HEK293 (cell line): ENCODE measurements at regions not wholly inside any gene's neighbourhood (a gene's known extent, or its start where the extent isn't known, plus 50 kb on each side); places are given as distances from the start of the nearest gene placed in this dataset.

ENCODE experiments used
- CTCF ChIA-PET: fragments of 350-600 bp; formaldehyde crosslinking; extraction: SDS; loops from one replicate; lab custom pipeline; 2021; ENCODE audit warnings: antibody characterized with exemption; lab: Yijun Ruan, JAX
- POLR2A ChIA-PET: fragments of 300-600 bp; formaldehyde crosslinking; extraction: SDS; loops from one replicate; lab custom pipeline; 2020; ENCODE audit warnings: antibody characterized with exemption, inconsistent platforms; lab: Yijun Ruan, JAX
- H3K27ac ChIP-seq: fragments of 200-500 bp; sonication (Bioruptor generic); 2 replicates; pipeline ENCODE4 v1.5.1; 2014; ENCODE audit warnings: low read depth, low read length, control low read depth, inconsistent platforms; ENCODE audit errors: extremely low read depth
- H3K36me3 ChIP-seq, 2 experiments: fragments of 200-500 bp in 1 of 2; sonication (Bioruptor generic) in 1 of 2; 1 replicate in 1 of 2; 2 replicates in 1 of 2; pipeline ENCODE4 v1.5.1; 2014 to 2017; ENCODE audit warnings: inconsistent platforms in 2 of 2, low read length in 2 of 2; ENCODE audit not compliant: control insufficient read depth in 2 of 2, insufficient read depth in 1 of 2
- H3K4me1 ChIP-seq: fragments of 200-500 bp; sonication (Bioruptor generic); 2 replicates; pipeline ENCODE4 v1.5.1; 2014; ENCODE audit warnings: mild to moderate bottlenecking, low read length, inconsistent platforms; ENCODE audit not compliant: control insufficient read depth, insufficient read depth
- H3K4me3 ChIP-seq: 2 replicates; pipeline ENCODE4 v1.5.1; 2011; ENCODE audit warnings: low read depth, mild to moderate bottlenecking, control low read depth, low read length, moderate library complexity
- H3K9me3 ChIP-seq: fragments of 200-500 bp; sonication (Bioruptor generic); 2 replicates; pipeline ENCODE4 v1.5.1; 2014; ENCODE audit warnings: low read depth, low read length, inconsistent platforms; ENCODE audit not compliant: control insufficient read depth, insufficient read depth
- GLI2 ChIP-seq: fragments of 450-650 bp; formaldehyde crosslinking; IDR thresholded peaks from 2 replicates; pipeline ENCODE4; 2017; ENCODE audit warnings: missing biosample characterization, missing genetic modification characterization, low read depth, borderline replicate concordance
- GLIS2 ChIP-seq: fragments of 450-650 bp; formaldehyde crosslinking; IDR thresholded peaks from 2 replicates; pipeline ENCODE4 v1.5.1; 2016; ENCODE audit warnings: missing biosample characterization, missing genetic modification characterization
- HOXC10 ChIP-seq: sonication (generic); formaldehyde crosslinking; IDR thresholded peaks from 2 replicates; pipeline ENCODE4 v1.8.1; 2023; ENCODE audit warnings: mild to moderate bottlenecking, missing genetic modification reagents
- OVOL3 ChIP-seq: fragments of 450-650 bp; formaldehyde crosslinking; IDR thresholded peaks from 2 replicates; pipeline ENCODE4 v1.5.1; 2016; ENCODE audit warnings: missing biosample characterization, missing genetic modification characterization
- REPIN1 ChIP-seq: fragments of 450-650 bp; formaldehyde crosslinking; IDR thresholded peaks from 2 replicates; pipeline ENCODE4 v1.5.1; 2017; ENCODE audit warnings: missing biosample characterization, missing genetic modification characterization, low read depth
- ZBTB48 ChIP-seq: fragments of 450-650 bp; formaldehyde crosslinking; IDR thresholded peaks from 2 replicates; pipeline ENCODE4 v1.5.1; 2016; ENCODE audit warnings: missing biosample characterization, missing genetic modification characterization
- ZFP37 ChIP-seq: fragments of 450-650 bp; formaldehyde crosslinking; IDR thresholded peaks from 2 replicates; pipeline ENCODE4 v1.5.1; 2016; ENCODE audit warnings: missing biosample characterization, missing genetic modification characterization
- ZNF133 ChIP-seq: fragments of 450-650 bp; formaldehyde crosslinking; IDR thresholded peaks from 2 replicates; pipeline ENCODE4 v1.5.1; 2016; ENCODE audit warnings: missing biosample characterization, missing genetic modification characterization
- ZNF184 ChIP-seq: fragments of 450-650 bp; IDR thresholded peaks from 2 replicates; pipeline ENCODE4 v1.5.1; 2018; ENCODE audit warnings: missing biosample characterization, mild to moderate bottlenecking, missing genetic modification characterization
- ZNF214 ChIP-seq: fragments of 450-650 bp; formaldehyde crosslinking; IDR thresholded peaks from 2 replicates; pipeline ENCODE4 v1.5.1; 2017; ENCODE audit warnings: missing biosample characterization, mild to moderate bottlenecking, missing genetic modification characterization, borderline replicate concordance
- ZNF248 ChIP-seq: fragments of 450-650 bp; formaldehyde crosslinking; IDR thresholded peaks from 2 replicates; pipeline ENCODE4 v1.5.1; 2017; ENCODE audit warnings: missing biosample characterization, missing genetic modification characterization
- ZNF473 ChIP-seq: fragments of 450-650 bp; formaldehyde crosslinking; IDR thresholded peaks from 2 replicates; pipeline ENCODE4 v1.5.1; 2017; ENCODE audit warnings: missing biosample characterization, missing genetic modification characterization
- ZNF621 ChIP-seq: fragments of 450-650 bp; formaldehyde crosslinking; IDR thresholded peaks from 2 replicates; pipeline ENCODE4 v1.5.1; 2017; ENCODE audit warnings: missing biosample characterization, missing genetic modification characterization
- ZNF701 ChIP-seq: fragments of 450-650 bp; formaldehyde crosslinking; IDR thresholded peaks from 2 replicates; pipeline ENCODE4 v1.5.1; 2016; ENCODE audit warnings: missing biosample characterization, missing genetic modification characterization
- ZNF777 ChIP-seq: fragments of 450-650 bp; formaldehyde crosslinking; IDR thresholded peaks from 2 replicates; pipeline ENCODE4 v1.5.1; 2017; ENCODE audit warnings: missing biosample characterization, missing genetic modification characterization, borderline replicate concordance
- TF ChIP-seq, protein P1 (sequence below): fragments of 450-650 bp; formaldehyde crosslinking; IDR thresholded peaks from 2 replicates; pipeline ENCODE4 v1.5.1; 2017; ENCODE audit warnings: missing biosample characterization, missing genetic modification characterization
- TF ChIP-seq, protein P2 (sequence below): fragments of 450-650 bp; formaldehyde crosslinking; IDR thresholded peaks from 2 replicates; pipeline ENCODE4 v1.5.1; 2016; ENCODE audit warnings: missing biosample characterization, missing genetic modification characterization
- TF ChIP-seq, protein P3 (sequence below): fragments of 450-650 bp; formaldehyde crosslinking; IDR thresholded peaks from 2 replicates; pipeline ENCODE4 v1.5.1; 2016; ENCODE audit warnings: missing biosample characterization, missing genetic modification characterization
- TF ChIP-seq, protein P4 (sequence below): fragments of 450-650 bp; formaldehyde crosslinking; IDR thresholded peaks from 2 replicates; pipeline ENCODE4 v1.5.1; 2016; ENCODE audit warnings: missing biosample characterization, missing genetic modification characterization

DNA sequence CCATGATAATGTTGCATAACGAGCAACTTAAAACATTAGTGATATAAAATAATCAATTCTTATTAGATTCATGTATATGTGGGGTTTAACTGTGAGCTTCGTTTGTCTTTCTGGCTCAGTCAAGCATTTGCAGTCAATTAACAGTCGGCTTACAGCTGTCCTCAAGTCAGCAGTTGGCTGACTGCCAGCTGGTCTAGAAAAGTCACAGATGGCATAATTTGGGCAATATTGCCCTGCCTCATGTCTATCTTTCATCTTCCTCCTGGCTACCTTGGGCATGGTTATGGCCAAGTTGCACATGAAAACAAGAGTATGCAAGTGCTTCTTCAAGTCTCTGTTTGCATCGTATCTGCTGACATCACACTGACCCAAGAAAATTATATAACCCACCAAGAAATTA lies 186.1 kb upstream of the ZWINT start (continued):
- TF ChIP-seq ZNF214: no peak

DNA sequence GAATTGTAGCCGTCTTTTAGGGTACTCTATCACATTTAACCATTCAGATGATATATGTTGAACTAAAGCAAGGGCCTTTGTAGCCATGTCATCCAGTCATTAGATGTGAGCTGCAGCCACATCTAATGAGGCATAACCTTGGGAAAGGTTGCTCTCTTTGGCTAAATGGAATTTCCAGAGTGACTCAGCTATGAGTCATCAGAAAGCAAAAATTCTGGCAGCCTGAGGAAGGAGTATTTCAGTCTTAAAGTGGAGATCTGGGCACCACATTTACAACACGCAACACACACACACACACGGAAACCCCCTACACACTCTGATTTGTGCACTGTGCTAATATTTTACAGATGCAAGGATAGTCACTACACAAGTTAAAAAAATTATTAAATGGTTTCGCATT lies 176.9 kb upstream of the ZWINT start:
- TF ChIP-seq REPIN1 (tag by site-specific recombination) (no peak), ZNF248 (no peak), GLIS2 (tag by site-specific recombination) (no peak)
- TF ChIP-seq, protein P1, sequence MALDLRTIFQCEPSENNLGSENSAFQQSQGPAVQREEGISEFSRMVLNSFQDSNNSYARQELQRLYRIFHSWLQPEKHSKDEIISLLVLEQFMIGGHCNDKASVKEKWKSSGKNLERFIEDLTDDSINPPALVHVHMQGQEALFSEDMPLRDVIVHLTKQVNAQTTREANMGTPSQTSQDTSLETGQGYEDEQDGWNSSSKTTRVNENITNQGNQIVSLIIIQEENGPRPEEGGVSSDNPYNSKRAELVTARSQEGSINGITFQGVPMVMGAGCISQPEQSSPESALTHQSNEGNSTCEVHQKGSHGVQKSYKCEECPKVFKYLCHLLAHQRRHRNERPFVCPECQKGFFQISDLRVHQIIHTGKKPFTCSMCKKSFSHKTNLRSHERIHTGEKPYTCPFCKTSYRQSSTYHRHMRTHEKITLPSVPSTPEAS: no peak
- POLR2A ChIA-PET: no interaction called here

DNA sequence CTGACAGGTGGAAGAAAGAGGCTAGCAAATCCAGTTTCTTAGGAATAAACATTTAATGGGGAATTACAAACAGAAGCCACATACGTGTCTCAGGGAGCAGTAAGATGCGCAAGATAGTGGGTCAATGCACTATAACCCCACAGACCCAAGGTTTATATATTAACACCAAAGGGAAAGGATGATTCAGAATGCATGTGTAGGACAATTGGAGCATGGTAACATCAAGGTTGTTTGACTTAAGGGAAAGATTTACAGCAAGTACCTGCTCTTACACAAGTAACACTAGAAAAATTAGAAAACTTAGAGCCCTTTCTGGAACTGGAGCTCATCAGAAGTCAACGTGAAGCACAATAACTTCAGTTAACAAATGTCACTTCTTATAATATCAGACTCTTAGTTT lies 161.1 kb upstream of the ZWINT start:
- Histone ChIP-seq H3K9me3 (no peaks in the 10 kb centered on the region), H3K36me3 (no peaks in the 10 kb centered on the region), H3K4me3 (no peak overlapping the region), H3K4me1 (no peaks in the 10 kb centered on the region), H3K27ac (no peak overlapping the region)
- no peak for TF ChIP-seq ZNF701 (tag by site-specific recombination)
- TF ChIP-seq, protein P2, sequence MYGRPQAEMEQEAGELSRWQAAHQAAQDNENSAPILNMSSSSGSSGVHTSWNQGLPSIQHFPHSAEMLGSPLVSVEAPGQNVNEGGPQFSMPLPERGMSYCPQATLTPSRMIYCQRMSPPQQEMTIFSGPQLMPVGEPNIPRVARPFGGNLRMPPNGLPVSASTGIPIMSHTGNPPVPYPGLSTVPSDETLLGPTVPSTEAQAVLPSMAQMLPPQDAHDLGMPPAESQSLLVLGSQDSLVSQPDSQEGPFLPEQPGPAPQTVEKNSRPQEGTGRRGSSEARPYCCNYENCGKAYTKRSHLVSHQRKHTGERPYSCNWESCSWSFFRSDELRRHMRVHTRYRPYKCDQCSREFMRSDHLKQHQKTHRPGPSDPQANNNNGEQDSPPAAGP (tag by site-specific recombination): no peak
- no peak for TF ChIP-seq ZNF473 (tag by site-specific recombination)
- TF ChIP-seq, protein P3, sequence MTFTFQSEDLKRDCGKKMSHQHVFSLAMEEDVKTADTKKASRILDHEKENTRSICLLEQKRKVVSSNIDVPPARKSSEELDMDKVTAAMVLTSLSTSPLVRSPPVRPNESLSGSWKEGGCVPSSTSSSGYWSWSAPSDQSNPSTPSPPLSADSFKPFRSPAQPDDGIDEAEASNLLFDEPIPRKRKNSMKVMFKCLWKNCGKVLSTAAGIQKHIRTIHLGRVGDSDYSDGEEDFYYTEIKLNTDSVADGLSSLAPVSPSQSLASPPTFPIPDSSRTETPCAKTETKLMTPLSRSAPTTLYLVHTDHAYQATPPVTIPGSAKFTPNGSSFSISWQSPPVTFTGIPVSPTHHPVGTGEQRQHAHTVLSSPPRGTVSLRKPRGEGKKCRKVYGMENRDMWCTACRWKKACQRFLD: no peak
- no peak for TF ChIP-seq OVOL3 (tag by site-specific recombination)
- TF ChIP-seq ZFP37: no peak
- TF ChIP-seq, protein P4, sequence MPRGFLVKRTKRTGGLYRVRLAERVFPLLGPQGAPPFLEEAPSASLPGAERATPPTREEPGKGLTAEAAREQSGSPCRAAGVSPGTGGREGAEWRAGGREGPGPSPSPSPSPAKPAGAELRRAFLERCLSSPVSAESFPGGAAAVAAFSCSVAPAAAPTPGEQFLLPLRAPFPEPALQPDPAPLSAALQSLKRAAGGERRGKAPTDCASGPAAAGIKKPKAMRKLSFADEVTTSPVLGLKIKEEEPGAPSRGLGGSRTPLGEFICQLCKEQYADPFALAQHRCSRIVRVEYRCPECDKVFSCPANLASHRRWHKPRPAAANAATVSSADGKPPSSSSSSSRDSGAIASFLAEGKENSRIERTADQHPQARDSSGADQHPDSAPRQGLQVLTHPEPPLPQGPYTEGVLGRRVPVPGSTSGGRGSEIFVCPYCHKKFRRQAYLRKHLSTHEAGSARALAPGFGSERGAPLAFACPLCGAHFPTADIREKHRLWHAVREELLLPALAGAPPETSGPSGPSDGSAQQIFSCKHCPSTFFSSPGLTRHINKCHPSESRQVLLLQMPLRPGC (tag by site-specific recombination): no peak
- TF ChIP-seq ZNF184: no peak
- TF ChIP-seq ZBTB48 (tag by site-specific recombination): no peak
- no peak for TF ChIP-seq HOXC10 (CRISPR knock-in tag)
- no peak for TF ChIP-seq ZNF133
- no peak for TF ChIP-seq ZNF621 (tag by site-specific recombination)
- no peak for TF ChIP-seq ZNF777 (tag by site-specific recombination)
- TF ChIP-seq, all 188 proteins: peak for 0
- ChIA-PET CTCF (no interaction called here), POLR2A (no interaction called here)

More for the DNA sequence above, 176.9 kb upstream of the ZWINT start:
- Histone ChIP-seq H3K27ac (no peak overlapping the region), H3K36me3 (no peaks in the 10 kb centered on the region), H3K9me3 (no peaks in the 10 kb centered on the region), H3K4me1 (no peaks in the 10 kb centered on the region), H3K4me3 (no peak overlapping the region)
- CTCF ChIA-PET: no interaction called here

DNA sequence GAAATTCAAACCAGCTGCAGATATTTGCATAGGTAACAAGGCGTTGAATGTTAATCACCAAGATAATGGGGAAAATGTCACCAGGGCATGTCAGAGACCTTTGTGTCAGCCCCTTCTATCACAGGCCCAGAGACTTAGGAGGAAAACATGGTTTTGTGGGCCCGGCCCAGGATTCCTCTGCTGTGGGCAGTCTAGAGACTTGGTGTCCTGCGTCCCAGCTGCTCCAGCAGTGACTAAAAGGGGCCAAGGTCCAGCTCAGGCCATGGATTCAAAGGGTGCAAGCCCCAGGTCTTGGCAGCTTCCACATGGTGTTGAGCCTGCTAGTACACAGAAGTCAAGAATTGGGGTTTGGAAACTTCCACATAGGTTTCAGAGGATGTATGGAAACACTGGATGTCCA lies 147.5 kb upstream of the ZWINT start:
- ChIA-PET POLR2A (no interaction called here), CTCF (no interaction called here)
- no peak overlapping the region for H3K4me3 ChIP-seq
- no peak overlapping the region for H3K27ac ChIP-seq
- H3K4me1 ChIP-seq: no peaks in the 10 kb centered on the region
- H3K36me3 ChIP-seq: no peaks in the 10 kb centered on the region
- no peak for TF ChIP-seq GLI2 (tag by site-specific recombination)
- TF ChIP-seq, all 188 proteins: peak for 0
- no peaks in the 10 kb centered on the region for H3K9me3 ChIP-seq
